ENCODE measurements at regions not wholly inside any gene's neighbourhood (a gene's known extent, or its start where the extent isn't known, plus 50 kb on each side); places are given as distances from the start of the nearest gene placed in this dataset.
A peak's percentile ranks its signal among the peaks of the same experiment; 100 is the strongest.

DNA sequence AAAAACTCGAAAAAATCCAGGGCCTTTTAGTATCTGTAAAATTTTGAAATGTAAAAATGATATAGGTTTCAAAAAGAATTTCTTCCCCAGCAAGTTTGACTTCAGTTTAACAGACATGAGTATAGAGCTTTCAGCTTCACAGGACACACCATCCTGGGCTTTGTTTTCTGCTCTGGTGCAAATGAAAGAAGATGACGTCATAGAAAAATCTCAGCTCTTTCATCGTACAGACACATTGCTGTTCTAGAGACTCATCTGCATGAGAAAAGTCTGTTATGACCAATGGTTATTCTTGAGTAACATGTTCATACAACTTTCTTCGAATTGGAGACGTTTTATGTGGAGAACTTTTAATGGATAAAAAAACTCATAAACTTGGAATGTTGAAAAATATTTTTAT lies 111.7 kb upstream of the DYNAP start (continued):
- TF ChIP-seq KDM5B (IDR thresholded peaks at IDR 0.05; ENCODE audit: insufficient replicate concordance, low read depth, low read length) (no peak), PHTF2 (CRISPR knock-in tag; IDR thresholded peaks at IDR 0.05) (no peak), ATF1 (CRISPR knock-in tag; IDR thresholded peaks at IDR 0.05) (no peak), ATF1 (tag; IDR thresholded peaks at IDR 0.05) (peak; percentile 41; the same call in 1 of the 2 replicates), ZBTB1 (CRISPR knock-in tag; IDR thresholded peaks at IDR 0.05; ENCODE audit: borderline replicate concordance, low read depth) (no peak), JUNB (CRISPR knock-in tag; conservative IDR thresholded peaks at IDR 0.05) (0 out of 2 replicates have a peak, but pooled peaks have one; percentile 7), ZNF695 (CRISPR knock-in tag; IDR thresholded peaks at IDR 0.05) (no peak), RBM25 (IDR thresholded peaks at IDR 0.05; ENCODE audit: low read depth, low read length, severe bottlenecking) (no peak), NR2F6 (CRISPR knock-in tag; IDR thresholded peaks at IDR 0.05) (no peak)
- TF ChIP-seq, protein P1, sequence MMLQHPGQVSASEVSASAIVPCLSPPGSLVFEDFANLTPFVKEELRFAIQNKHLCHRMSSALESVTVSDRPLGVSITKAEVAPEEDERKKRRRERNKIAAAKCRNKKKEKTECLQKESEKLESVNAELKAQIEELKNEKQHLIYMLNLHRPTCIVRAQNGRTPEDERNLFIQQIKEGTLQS (IDR thresholded peaks at IDR 0.05): peak; percentile 70
- TF ChIP-seq, protein P1 (CRISPR knock-in tag; conservative IDR thresholded peaks at IDR 0.05): no peak
- TF ChIP-seq, protein P2, sequence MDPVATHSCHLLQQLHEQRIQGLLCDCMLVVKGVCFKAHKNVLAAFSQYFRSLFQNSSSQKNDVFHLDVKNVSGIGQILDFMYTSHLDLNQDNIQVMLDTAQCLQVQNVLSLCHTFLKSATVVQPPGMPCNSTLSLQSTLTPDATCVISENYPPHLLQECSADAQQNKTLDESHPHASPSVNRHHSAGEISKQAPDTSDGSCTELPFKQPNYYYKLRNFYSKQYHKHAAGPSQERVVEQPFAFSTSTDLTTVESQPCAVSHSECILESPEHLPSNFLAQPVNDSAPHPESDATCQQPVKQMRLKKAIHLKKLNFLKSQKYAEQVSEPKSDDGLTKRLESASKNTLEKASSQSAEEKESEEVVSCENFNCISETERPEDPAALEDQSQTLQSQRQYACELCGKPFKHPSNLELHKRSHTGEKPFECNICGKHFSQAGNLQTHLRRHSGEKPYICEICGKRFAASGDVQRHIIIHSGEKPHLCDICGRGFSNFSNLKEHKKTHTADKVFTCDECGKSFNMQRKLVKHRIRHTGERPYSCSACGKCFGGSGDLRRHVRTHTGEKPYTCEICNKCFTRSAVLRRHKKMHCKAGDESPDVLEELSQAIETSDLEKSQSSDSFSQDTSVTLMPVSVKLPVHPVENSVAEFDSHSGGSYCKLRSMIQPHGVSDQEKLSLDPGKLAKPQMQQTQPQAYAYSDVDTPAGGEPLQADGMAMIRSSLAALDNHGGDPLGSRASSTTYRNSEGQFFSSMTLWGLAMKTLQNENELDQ (CRISPR knock-in tag; IDR thresholded peaks at IDR 0.05; ENCODE audit: borderline replicate concordance): no peak
